NCI-H345 (cell line): ENCODE measurements at regions not wholly inside any gene's neighbourhood (a gene's known extent, or its start where the extent isn't known, plus 50 kb on each side); places are given as distances from the start of the nearest gene placed in this dataset.
"Not testable (repeated sequence)": the region's sequence is repeated elsewhere in the genome, so short reads cannot be mapped to it uniquely, and the experiment has no call there.

Experiments
- DNase-seq: peaks from one replicate; lab custom pipeline; 2025; lab: John Stamatoyannopoulos, UW

DNA sequence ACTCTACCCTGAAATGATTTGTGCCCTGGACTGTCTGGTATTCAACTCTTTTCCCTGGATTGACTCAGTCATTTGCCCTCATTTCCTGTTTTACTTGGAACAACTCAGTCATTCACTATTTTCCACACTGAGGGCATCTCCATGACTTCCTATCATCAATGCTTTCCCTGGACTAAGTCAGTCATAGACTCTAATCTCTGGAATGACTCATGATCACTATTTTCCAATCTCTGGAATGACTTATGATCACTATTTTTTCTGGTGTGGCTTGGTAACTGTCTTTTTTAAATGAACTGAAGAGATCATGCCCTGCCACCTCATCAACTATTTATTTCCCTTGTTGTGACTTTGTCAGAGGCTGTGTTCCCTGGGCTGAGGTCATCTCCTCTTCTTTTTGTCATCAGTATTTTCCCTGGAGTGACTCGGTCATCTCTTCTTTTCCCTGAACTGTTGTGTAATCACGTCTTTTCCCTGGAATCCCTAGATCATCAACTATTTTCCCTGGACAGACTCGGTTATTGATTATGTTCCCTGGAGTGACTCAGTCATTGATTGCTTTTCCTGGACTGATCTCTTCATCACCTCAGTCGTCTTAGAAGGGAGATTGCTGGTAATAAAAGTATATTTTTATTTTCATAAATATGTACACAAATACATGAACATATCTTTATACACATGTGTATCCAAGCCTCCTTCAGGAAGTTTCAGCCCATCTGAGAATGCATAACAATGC lies 327.1 kb upstream of the VCX start:
- no peak for DNase-seq

DNA sequence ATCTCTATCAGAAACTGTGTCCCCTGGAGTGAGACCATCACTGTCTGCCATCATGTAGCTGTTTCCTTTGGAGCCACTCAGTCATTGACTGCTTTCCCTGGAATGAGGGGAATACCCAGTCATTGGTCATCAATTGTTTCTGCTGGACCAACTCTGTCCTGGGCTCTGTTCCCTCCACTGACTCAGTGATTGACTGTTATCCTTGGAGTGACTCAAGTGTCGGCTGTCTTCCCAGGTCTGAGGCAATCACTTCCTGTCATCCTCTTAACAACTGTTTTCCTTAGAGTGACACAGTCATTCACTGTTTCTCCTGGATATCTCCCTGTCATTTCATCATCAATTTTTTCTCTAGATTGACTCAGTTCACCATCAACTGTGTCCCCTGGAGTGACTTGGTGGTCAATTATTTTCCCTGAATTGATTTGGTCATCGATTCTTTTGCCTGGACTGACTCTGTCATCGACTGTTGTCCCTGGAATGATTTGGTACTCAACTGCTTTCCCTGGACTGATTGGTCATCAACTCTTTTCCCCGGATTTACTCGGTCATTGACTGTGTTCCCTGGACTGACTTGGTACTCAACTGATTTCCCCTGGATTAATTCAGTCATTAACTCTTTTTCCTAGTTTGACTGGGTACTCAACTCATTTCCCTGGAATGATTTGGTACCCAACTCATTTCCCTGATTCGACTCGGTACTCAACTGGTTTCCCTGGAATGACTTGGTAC lies 327.9 kb upstream of the VCX start:
- DNase-seq = no peak

DNA sequence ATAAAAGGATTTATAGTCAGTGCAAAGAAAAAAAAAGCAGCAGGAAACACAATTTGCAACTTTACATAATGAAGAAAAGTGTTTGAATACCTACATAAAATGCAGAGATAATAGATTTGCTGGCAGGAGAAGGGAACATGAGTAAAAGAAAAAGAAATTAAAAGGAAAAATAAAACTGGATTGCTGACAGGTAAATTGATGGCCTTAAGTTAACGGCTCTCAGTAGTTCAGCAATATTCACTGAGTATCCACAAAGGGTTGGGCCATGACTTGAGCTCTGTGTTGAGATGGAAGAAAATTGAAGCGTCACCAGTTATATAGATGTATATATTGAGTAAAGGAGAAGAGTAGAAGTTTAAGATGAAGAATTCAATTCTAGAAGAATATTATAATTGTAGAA lies 330.1 kb upstream of the VCX start:
- DNase-seq = no peak

DNA sequence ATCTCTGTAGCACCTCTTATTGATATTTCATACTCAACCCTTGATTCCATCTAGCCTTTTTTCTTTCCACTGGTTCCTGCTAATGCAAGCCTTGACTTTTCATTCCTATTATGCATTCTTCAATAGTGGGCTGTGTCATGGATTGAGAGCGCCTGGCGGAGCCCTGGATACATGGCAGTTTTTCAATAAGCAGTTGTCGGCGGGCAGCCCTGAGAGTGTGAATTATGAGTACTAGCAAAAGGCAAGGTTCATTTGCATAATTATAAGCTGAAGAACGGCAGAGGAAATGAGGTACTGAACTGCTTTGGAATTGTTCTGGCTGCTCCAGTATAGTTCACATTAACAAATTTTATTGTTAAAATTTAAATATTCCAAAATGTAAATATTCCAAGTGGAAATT lies 339.7 kb upstream of the VCX start:
- DNase-seq = no peak

GRCh38 chrX:7500386-7500785 lies 342.6 kb upstream of the VCX start:
- DNase-seq = no peak

DNA sequence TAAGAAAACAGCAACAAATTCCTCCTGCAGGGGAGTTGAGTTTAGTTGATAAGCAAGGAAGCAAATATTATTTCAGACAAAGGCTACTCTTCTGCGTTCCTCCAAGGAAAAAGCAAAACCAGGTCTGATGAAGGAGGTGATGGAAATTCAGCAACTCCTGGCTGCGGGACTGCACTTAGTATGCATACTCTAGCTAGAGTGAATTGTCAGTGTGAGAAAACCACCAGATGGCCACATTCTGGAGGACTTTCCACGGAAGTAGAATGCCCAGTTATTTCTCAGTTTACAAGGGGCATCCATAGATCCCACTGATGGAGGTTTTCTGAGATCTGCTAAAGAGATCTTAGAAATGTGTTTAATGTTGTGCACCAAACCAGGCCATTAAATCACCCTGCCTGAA lies 338.6 kb upstream of the PUDP start:
- DNase-seq = no peak

DNA sequence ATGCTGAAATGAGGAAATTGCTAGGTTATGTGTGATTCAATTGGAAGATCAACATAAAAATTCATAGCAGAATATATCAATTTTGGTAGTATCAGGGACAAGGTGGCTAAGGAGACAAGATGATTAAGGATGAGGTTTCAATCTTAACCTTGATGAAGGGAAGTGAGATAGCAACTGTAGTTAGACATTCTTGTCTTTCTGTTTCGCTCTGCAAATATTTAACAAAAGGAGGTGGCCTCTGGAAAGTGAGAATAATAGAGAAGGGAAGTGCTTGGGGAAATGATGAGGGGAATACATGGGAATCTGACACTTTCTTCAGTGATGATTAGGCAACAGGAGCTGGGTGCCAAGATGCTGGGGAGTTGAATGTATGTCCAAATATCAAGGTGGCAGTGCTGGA lies 337.1 kb upstream of the PUDP start:
- DNase-seq = no peak

DNA sequence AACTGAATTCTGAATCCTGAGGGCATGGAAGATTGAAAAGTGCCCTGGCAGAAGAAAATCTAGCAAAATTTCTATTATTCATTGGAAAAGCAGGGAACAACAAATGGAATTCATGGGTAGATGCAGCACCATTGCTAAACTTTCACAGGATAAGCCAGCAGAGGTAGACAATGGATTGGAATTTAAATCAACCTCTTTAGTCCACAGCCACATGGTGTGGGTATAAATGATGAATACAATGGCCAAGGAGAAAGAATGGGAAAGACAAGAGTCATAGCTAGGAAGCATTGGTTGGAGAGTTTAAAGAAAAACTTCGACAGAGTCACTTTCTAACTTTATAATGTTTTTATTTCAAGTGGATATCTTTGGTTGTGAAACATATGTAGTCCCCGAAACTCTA lies 332.8 kb upstream of the PUDP start:
- DNase-seq = no peak

GRCh38 chrX:7462110-7462509 lies 314.2 kb upstream of the PUDP start:
- DNase-seq = no peak

- DNase-seq = not testable (repeated sequence)
Observed at GRCh38 chrX:7461051-7461450, 313.1 kb upstream of the PUDP start.

DNA sequence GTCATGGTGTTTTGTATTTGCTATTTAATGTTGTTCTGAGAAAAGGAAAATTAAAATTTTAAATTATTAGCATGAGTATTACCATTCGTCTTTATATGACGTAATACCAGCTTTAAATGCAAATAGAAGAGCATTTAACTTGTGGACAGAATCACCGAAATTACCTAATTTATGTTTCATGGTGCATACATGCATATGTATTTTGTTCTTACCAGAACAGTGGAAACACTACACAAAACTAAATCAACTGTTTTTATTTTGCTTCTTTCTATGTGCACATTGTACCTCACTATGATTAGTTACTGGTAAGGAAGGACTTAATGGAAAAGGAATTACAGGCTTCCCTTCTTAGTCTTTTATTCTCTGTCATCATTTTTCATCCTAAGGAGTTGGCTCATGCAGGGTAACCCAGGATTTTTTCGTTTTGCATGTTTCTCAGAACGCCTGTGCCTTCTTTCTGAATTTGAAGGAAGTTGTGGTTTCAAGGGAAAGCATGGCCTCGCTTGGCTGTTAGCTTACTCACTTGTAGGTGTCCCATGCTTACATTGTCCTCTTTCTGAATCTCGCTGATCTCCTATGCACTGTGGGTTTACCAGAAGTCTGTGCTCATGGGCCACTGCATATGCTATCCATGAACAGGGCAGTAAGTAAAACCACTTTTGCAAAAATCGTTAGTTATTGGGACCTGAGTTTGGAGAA lies 300.0 kb upstream of the PUDP start:
- DNase-seq = no peak

- DNase-seq = no peak
Observed at GRCh38 chrX:7446815-7447214, 298.9 kb upstream of the PUDP start.

DNA sequence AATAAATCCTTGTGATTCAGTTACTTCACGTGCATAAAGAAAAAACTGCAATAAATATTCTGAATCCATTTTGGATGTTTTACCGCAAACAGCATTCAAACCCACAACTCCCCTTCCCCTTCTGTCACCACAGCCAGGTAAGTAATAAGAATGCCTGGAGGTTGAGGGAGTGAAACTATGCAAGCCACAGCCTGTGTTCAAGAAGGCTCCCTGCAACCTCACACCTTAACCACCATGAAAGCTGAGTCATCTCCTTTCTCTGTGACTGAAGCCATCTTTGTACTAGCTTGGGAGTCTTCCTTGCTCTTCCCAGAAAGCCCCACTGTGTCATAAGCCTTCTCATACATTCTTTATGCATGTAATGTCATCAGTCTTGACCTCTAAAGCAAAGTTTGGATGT lies 297.0 kb upstream of the PUDP start:
- no peak for DNase-seq

GRCh38 chrX:7441586-7441985 lies 293.6 kb upstream of the PUDP start:
- no peak for DNase-seq

GRCh38 chrX:7435822-7436221 lies 287.9 kb upstream of the PUDP start:
- no peak for DNase-seq

- no peak for DNase-seq
Observed at GRCh38 chrX:7432901-7433300, 284.9 kb upstream of the PUDP start.

- DNase-seq = no peak
Observed at GRCh38 chrX:7420717-7421116, 272.8 kb upstream of the PUDP start.

DNA sequence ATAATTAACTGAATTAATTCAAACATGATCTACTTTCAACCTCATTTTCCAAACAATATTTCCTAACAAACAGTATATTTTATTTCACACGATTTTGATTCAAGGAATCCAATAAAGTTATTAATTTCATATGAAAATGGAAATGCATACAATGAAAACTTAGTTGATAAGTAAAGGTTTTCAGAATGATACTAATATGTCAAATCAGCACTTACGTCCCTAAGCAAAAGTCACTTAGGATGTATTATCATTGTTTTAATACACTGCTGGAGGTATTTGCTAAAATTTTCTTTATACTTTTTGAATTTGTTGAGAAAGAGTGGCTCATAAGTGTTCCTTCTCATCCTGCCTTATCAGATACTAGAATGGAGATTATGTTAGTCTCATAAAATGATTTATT lies 266.8 kb upstream of the PUDP start:
- no peak for DNase-seq

DNA sequence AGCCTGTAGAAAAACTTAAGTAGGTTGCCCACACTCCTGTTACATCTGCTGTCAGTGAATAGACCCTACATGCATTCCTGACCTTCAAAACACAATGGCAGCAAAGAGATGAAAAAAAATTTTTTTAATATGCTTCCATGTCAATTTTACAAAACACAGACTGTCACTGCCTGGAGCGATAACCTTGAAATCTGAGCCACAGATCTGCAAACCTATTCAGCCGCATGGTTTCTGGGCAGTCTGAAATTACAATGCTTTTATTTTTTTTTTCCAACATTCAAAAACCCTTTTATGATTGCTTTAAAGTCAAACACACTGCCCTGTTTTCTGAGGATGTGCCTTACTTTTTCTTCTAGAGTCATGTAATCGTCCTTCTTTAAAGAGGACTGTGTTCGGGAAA lies 264.9 kb upstream of the PUDP start:
- no peak for DNase-seq

DNA sequence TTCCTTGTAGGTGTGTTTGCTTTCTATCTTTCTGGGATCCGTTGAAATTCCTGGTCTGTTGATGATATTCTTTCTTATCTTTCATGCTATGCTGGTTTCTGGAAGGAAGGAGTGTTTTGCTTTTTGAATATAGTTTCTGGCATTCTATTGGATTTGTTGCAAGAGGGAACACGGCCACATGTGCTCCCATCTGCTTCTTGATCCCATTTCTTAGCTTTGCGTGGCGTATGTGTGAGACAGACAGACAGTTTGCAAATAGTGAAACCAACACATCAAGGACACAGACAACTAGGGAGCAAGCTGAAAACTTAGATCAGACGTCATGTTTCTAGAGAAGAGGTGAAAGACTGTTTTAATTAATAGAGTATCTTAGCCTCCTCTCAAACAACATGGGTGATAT lies 261.9 kb upstream of the PUDP start:
- DNase-seq = no peak

- no peak for DNase-seq
Observed at GRCh38 chrX:7399373-7399772, 251.4 kb upstream of the PUDP start.

DNA sequence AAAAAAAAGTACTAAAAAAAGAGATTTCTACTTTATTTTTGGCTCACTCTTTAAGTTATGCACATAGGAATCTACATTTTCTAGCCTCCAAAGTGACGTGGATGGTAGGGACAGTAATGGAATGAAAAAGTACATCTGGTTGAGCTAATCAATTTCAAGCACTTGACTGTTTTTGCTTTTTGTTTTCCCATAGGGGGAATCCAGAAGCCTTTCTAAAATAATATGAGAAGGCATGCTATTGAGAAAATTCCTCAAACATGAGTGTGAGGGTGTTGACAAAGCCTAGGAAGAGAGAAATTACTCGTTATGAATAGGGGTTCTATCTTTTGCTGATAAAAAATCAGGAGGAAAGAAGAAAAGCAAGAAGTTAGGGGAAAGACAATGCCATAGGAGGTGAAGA lies 242.5 kb upstream of the PUDP start:
- DNase-seq = no peak

GRCh38 chrX:7389576-7389975 lies 241.6 kb upstream of the PUDP start:
- DNase-seq = no peak
